ENCODE measurements at regions not wholly inside any gene's neighbourhood (a gene's known extent, or its start where the extent isn't known, plus 50 kb on each side); places are given as distances from the start of the nearest gene placed in this dataset.
A peak's percentile ranks its signal among the peaks of the same experiment; 100 is the strongest.
"Not testable (repeated sequence)": the region's sequence is repeated elsewhere in the genome, so short reads cannot be mapped to it uniquely, and the experiment has no call there.

DNA sequence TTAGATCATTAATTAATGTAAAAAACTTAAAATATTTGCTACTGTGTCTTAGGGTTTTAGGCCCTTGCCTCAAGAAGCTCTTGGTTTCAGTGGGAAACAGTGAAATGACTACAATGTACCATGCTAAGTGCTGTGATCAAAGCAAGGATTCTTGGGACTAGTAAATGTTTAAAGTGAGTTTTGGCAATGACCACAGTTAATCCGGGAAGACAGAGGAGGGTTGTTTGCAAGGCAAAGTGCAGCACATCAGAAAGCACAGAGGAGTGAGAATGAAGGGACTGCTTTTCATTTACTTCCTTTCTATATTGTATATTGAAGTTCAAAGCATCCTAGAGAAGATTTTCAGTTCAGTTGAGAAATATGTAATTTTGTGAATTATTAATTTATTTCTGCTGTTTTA lies 676.7 kb downstream of the SPATA31A6 start:
- DNase-seq (ENCODE audit: low spot score) = peak; percentile 44
- H4K20me1 ChIP-seq (ENCODE audit: insufficient read depth, low read length); H3K4me3 ChIP-seq (replicated peaks in 1 of 3; ENCODE audit: insufficient read depth in 1 of 3, low read depth in 2 of 3, low read length in 3 of 3); H3K27me3 ChIP-seq (ENCODE audit: control insufficient read depth in 1 of 2, insufficient read depth in 2 of 2, low read length in 2 of 2); H3K79me2 ChIP-seq (ENCODE audit: insufficient read depth, low read length); ATAC-seq; in situ Hi-C loops (cut with HindIII; ENCODE audit: extremely low pct_ligation_motif_present, low pct_unique_long_range_greater_than_20kb); H2AFZ ChIP-seq (ENCODE audit: low read length); BruUV-seq (replicated peaks); H3K36me3 ChIP-seq (replicated peaks in 1 of 2; ENCODE audit: control insufficient read depth in 1 of 2, insufficient read depth in 2 of 2, low read length in 2 of 2); H3K9ac ChIP-seq (ENCODE audit: insufficient read depth, low read depth, low read length); H3K4me1 ChIP-seq (ENCODE audit: insufficient read depth, low read length); intact Hi-C loops (cut with micrococcal nuclease; ENCODE audit: unreplicated experiment); H3K9me3 ChIP-seq (ENCODE audit: low read length); H3K4me2 ChIP-seq (ENCODE audit: low read depth, low read length); FAIRE-seq; POLR2A ChIA-PET; H3K27ac ChIP-seq (ENCODE audit: extremely low read length, insufficient read depth, low read length); CTCF ChIA-PET (ENCODE audit: low intra/inter-chr PET ratio, low total read pairs); TF ChIP-seq SOX13, SOX6 (IDR thresholded peaks at IDR 0.05): not testable (repeated sequence)
- WGBS (ENCODE audit: low lambda C conversion rate) = 0% methylated on average over 1 of the region's 1 CpG
- TF ChIP-seq HNF4A (CRISPR knock-in tag; IDR thresholded peaks at IDR 0.05) (peak; percentile 21; the same call in 1 of the 2 replicates), GATAD2A (CRISPR knock-in tag; IDR thresholded peaks at IDR 0.05) (peak; percentile 13; the same call in 1 of the 2 replicates), SOX13 (CRISPR knock-in tag; conservative IDR thresholded peaks at IDR 0.05 in 1 of 2, IDR thresholded peaks at IDR 0.05 in 1 of 2) (peak in 1 of 2 experiments; percentile 64; a peak in 2 of 4 replicates), FOXA3 (CRISPR knock-in tag; IDR thresholded peaks at IDR 0.05) (0 out of 2 replicates have a peak, but pooled peaks have one; percentile 9), SOX6 (CRISPR knock-in tag; IDR thresholded peaks at IDR 0.05) (peak; percentile 32)
- TF ChIP-seq, protein P1, sequence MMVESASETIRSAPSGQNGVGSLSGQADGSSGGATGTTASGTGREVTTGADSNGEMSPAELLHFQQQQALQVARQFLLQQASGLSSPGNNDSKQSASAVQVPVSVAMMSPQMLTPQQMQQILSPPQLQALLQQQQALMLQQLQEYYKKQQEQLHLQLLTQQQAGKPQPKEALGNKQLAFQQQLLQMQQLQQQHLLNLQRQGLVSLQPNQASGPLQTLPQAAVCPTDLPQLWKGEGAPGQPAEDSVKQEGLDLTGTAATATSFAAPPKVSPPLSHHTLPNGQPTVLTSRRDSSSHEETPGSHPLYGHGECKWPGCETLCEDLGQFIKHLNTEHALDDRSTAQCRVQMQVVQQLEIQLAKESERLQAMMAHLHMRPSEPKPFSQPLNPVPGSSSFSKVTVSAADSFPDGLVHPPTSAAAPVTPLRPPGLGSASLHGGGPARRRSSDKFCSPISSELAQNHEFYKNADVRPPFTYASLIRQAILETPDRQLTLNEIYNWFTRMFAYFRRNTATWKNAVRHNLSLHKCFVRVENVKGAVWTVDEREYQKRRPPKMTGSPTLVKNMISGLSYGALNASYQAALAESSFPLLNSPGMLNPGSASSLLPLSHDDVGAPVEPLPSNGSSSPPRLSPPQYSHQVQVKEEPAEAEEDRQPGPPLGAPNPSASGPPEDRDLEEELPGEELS (CRISPR knock-in tag; IDR thresholded peaks at IDR 0.05) = peak; percentile 19; the same call in 1 of the 2 replicates
- TF ChIP-seq, protein P2, sequence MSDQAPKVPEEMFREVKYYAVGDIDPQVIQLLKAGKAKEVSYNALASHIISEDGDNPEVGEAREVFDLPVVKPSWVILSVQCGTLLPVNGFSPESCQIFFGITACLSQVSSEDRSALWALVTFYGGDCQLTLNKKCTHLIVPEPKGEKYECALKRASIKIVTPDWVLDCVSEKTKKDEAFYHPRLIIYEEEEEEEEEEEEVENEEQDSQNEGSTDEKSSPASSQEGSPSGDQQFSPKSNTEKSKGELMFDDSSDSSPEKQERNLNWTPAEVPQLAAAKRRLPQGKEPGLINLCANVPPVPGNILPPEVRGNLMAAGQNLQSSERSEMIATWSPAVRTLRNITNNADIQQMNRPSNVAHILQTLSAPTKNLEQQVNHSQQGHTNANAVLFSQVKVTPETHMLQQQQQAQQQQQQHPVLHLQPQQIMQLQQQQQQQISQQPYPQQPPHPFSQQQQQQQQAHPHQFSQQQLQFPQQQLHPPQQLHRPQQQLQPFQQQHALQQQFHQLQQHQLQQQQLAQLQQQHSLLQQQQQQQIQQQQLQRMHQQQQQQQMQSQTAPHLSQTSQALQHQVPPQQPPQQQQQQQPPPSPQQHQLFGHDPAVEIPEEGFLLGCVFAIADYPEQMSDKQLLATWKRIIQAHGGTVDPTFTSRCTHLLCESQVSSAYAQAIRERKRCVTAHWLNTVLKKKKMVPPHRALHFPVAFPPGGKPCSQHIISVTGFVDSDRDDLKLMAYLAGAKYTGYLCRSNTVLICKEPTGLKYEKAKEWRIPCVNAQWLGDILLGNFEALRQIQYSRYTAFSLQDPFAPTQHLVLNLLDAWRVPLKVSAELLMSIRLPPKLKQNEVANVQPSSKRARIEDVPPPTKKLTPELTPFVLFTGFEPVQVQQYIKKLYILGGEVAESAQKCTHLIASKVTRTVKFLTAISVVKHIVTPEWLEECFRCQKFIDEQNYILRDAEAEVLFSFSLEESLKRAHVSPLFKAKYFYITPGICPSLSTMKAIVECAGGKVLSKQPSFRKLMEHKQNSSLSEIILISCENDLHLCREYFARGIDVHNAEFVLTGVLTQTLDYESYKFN (CRISPR knock-in tag; conservative IDR thresholded peaks at IDR 0.05) = peak; percentile 36; the same call in 1 of the 2 replicates
- TF ChIP-seq, protein P3, sequence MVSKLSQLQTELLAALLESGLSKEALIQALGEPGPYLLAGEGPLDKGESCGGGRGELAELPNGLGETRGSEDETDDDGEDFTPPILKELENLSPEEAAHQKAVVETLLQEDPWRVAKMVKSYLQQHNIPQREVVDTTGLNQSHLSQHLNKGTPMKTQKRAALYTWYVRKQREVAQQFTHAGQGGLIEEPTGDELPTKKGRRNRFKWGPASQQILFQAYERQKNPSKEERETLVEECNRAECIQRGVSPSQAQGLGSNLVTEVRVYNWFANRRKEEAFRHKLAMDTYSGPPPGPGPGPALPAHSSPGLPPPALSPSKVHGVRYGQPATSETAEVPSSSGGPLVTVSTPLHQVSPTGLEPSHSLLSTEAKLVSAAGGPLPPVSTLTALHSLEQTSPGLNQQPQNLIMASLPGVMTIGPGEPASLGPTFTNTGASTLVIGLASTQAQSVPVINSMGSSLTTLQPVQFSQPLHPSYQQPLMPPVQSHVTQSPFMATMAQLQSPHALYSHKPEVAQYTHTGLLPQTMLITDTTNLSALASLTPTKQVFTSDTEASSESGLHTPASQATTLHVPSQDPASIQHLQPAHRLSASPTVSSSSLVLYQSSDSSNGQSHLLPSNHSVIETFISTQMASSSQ (IDR thresholded peaks at IDR 0.05; ENCODE audit: low read depth) = not testable (repeated sequence)
- TF ChIP-seq, protein P3 (CRISPR knock-in tag; IDR thresholded peaks at IDR 0.05; ENCODE audit: borderline replicate concordance) = peak; percentile 32; the same call in 1 of the 2 replicates
